OCI-LY1 (cell line): ENCODE measurements at regions not wholly inside any gene's neighbourhood (a gene's known extent, or its start where the extent isn't known, plus 50 kb on each side); places are given as distances from the start of the nearest gene placed in this dataset.
A peak's percentile ranks its signal among the peaks of the same experiment; 100 is the strongest.

Source experiments
- H2AFZ ChIP-seq: fragments of 200-600 bp; sonication (generic), shearing (Covaris generic); 2 replicates; pipeline ENCODE4 v1.6.0; 2014; ENCODE audit warnings: antibody characterized with exemption, mild to moderate bottlenecking, low read length
- H3F3A ChIP-seq: fragments of 200-600 bp; sonication (generic), shearing (Covaris generic); 2 replicates; pipeline ENCODE4 v1.6.0; 2014; ENCODE audit warnings: mild to moderate bottlenecking, antibody characterized with exemption, low read length, moderate library complexity; ENCODE audit not compliant: insufficient read depth
- H3K27ac ChIP-seq: fragments of 200-600 bp; sonication (generic); 2 replicates; pipeline ENCODE4 v1.5.1; 2014; ENCODE audit warnings: low read length, mixed run types, mild to moderate bottlenecking, low read depth; ENCODE audit not compliant: poor library complexity, severe bottlenecking
- H3K27me3 ChIP-seq: fragments of 200-600 bp; sonication (generic); 2 replicates; pipeline ENCODE4 v1.6.0; 2014; ENCODE audit warnings: antibody characterized with exemption, mild to moderate bottlenecking, low read length, moderate library complexity; ENCODE audit not compliant: insufficient read depth
- H3K36me3 ChIP-seq: fragments of 200-600 bp; sonication (generic); 2 replicates; pipeline ENCODE4 v1.6.1; 2014; ENCODE audit warnings: mild to moderate bottlenecking, antibody characterized with exemption, low read length, moderate library complexity, mixed read lengths; ENCODE audit not compliant: insufficient read depth
- H3K4me1 ChIP-seq: fragments of 200-600 bp; sonication (generic); 2 replicates; pipeline ENCODE4 v1.5.1; 2014; ENCODE audit warnings: mild to moderate bottlenecking, low read length, moderate library complexity; ENCODE audit not compliant: insufficient read depth, severe bottlenecking
- H3K4me2 ChIP-seq: fragments of 200-600 bp; sonication (generic), shearing (Covaris generic); 2 replicates; pipeline ENCODE4 v1.6.1; 2014; ENCODE audit warnings: low read length
- H3K4me3 ChIP-seq: fragments of 200-600 bp; sonication (generic); 2 replicates; pipeline ENCODE4 v1.5.1; 2014; ENCODE audit warnings: low read length, low read depth, mild to moderate bottlenecking, mixed read lengths; ENCODE audit not compliant: poor library complexity, severe bottlenecking
- H3K79me2 ChIP-seq: fragments of 200-600 bp; shearing (Covaris generic); 2 replicates; pipeline ENCODE4 v1.6.1; 2016; ENCODE audit warnings: mixed run types, low read length, mixed read lengths; ENCODE audit not compliant: insufficient read depth
- H3K9ac ChIP-seq: fragments of 200-600 bp; sonication (generic), shearing (Covaris generic); 2 replicates; pipeline ENCODE4 v1.6.1; 2014; ENCODE audit warnings: mild to moderate bottlenecking, low read length, mixed read lengths
- H3K9me2 ChIP-seq: fragments of 200-600 bp; sonication (generic), shearing (Covaris generic); 2 replicates; pipeline ENCODE4 v1.6.1; 2014; ENCODE audit warnings: low read depth, mild to moderate bottlenecking, low read length, mixed read lengths
- H3K9me3 ChIP-seq: fragments of 200-600 bp; shearing (Covaris generic); 2 replicates; pipeline ENCODE4 v1.6.1; 2014; ENCODE audit warnings: low read length, mixed read lengths
- H4K20me1 ChIP-seq: fragments of 200-600 bp; sonication (generic), shearing (Covaris generic); 2 replicates; pipeline ENCODE4 v1.6.0; 2016; ENCODE audit warnings: mild to moderate bottlenecking, low read length; ENCODE audit not compliant: insufficient read depth
- CTCF ChIP-seq: fragments of 200-600 bp; sonication (generic), shearing (Covaris generic); IDR thresholded peaks from 2 replicates; pipeline ENCODE4 v1.5.1; 2017; ENCODE audit warnings: mild to moderate bottlenecking, antibody characterized with exemption, low read length, moderate library complexity, mixed read lengths
- EZH2 ChIP-seq: fragments of 200-600 bp; sonication (generic), shearing (Covaris generic); IDR thresholded peaks from 2 replicates; pipeline ENCODE4 v1.8.0; 2017; ENCODE audit warnings: borderline replicate concordance, mixed run types, mild to moderate bottlenecking, antibody characterized with exemption, low read length, moderate library complexity, mixed read lengths

GRCh38 chr3:194056731-194057415, 79.1 kb upstream of the HES1 start:
- Histone ChIP-seq H3K27me3 (no peaks in the 10 kb centered on the region), H3F3A (no peaks in the 10 kb centered on the region), H3K4me2 (no peak overlapping the region), H3K4me3 (no peak overlapping the region), H3K36me3 (no peaks in the 10 kb centered on the region), H3K4me1 (no peaks in the 10 kb centered on the region), H3K9me3 (no peaks in the 10 kb centered on the region), H3K9ac (no peak overlapping the region), H4K20me1 (no peaks in the 10 kb centered on the region), H2AFZ (no peak overlapping the region), H3K27ac (no peak overlapping the region), H3K9me2 (no peaks in the 10 kb centered on the region), H3K79me2 (no peaks in the 10 kb centered on the region)
- TF ChIP-seq EZH2 (no peak), CTCF (no peak)

- H3F3A ChIP-seq = no peaks in the 10 kb centered on the region
- H3K27ac ChIP-seq = no peak overlapping the region
- H3K4me3 ChIP-seq = peak overlapping the region; percentile 34
- no peaks in the 10 kb centered on the region for H3K27me3 ChIP-seq
- no peak overlapping the region for H3K9ac ChIP-seq
- H3K79me2 ChIP-seq = no peaks in the 10 kb centered on the region
- H3K9me3 ChIP-seq = no peaks in the 10 kb centered on the region
- H3K9me2 ChIP-seq = no peaks in the 10 kb centered on the region
- H4K20me1 ChIP-seq = no peaks in the 10 kb centered on the region
- H3K36me3 ChIP-seq = no peaks in the 10 kb centered on the region
- TF ChIP-seq EZH2 (no peak), CTCF (no peak)
- H3K4me2 ChIP-seq = peak overlapping the region; percentile 38; the same call in 1 of the 2 replicates
- no peaks in the 10 kb centered on the region for H3K4me1 ChIP-seq
- H2AFZ ChIP-seq = no peak overlapping the region
These were observed 78.3 kb upstream of the HES1 start for GRCh38 chr3:194057570-194058188.

- H3K27ac ChIP-seq = no peak overlapping the region
- H3K36me3 ChIP-seq = no peaks in the 10 kb centered on the region
- H3K9ac ChIP-seq = no peak overlapping the region
- H4K20me1 ChIP-seq = no peaks in the 10 kb centered on the region
- peak overlapping the region; percentile 38; the same call in 1 of the 2 replicates for H3K4me2 ChIP-seq
- no peaks in the 10 kb centered on the region for H3K4me1 ChIP-seq
- TF ChIP-seq CTCF = no peak
- no peak for TF ChIP-seq EZH2
- H3F3A ChIP-seq = no peaks in the 10 kb centered on the region
- no peaks in the 10 kb centered on the region for H3K79me2 ChIP-seq
- H3K9me2 ChIP-seq = no peaks in the 10 kb centered on the region
- no peaks in the 10 kb centered on the region for H3K9me3 ChIP-seq
- H3K27me3 ChIP-seq = no peaks in the 10 kb centered on the region
- no peak overlapping the region for H2AFZ ChIP-seq
- peak overlapping the region; percentile 34 for H3K4me3 ChIP-seq
These were observed 77.8 kb upstream of the HES1 start for GRCh38 chr3:194058189-194058571.
